ENCODE measurements at regions not wholly inside any gene's neighbourhood (a gene's known extent, or its start where the extent isn't known, plus 50 kb on each side); places are given as distances from the start of the nearest gene placed in this dataset.

GRCh38 chr7:69162931-69163670 is 435.2 kb upstream of the AUTS2 start:
- no peak for TF ChIP-seq CTCF (IDR thresholded peaks at IDR 0.05; ENCODE audit: low read depth, low read length, poor library complexity, severe bottlenecking)
- no peak for TF ChIP-seq EZH2phosphoT487 (IDR thresholded peaks at IDR 0.05; ENCODE audit: borderline replicate concordance, low read length)

All from DOHH2 (cell line).